B cell (primary cell): ENCODE measurements at regions not wholly inside any gene's neighbourhood (a gene's known extent, or its start where the extent isn't known, plus 50 kb on each side); places are given as distances from the start of the nearest gene placed in this dataset.
"Not testable (repeated sequence)": the region's sequence is repeated elsewhere in the genome, so short reads cannot be mapped to it uniquely, and the experiment has no call there.

Experiments used
- ATAC-seq: fragments of 200-7000 bp; cut with Tn5 transposase; one replicate; pipeline ENCODE4 v1.10.0; 2021; ENCODE audit warnings: low read depth, mild to moderate bottlenecking, moderate number of reproducible peaks, moderate library complexity
- CTCF ChIA-PET: fragments of 350-600 bp; sonication (Branson Sonifier 250); formaldehyde crosslinking; loops from one replicate; lab custom pipeline; 2021; ENCODE audit warnings: antibody characterized with exemption, inconsistent platforms; lab: Charles Lee
- POLR2A ChIA-PET: fragments of 350-600 bp; sonication (Branson Sonifier 250); formaldehyde crosslinking; loops from one replicate; lab custom pipeline; 2021; ENCODE audit warnings: antibody characterized with exemption; lab: Charles Lee
- DNase-seq: peaks from one replicate; pipeline ENCODE4 v3.0.0; 2013
- H2AFZ ChIP-seq: 2 replicates; pipeline ENCODE4 v1.6.1; 2012; ENCODE audit warnings: mild to moderate bottlenecking, low read depth, low read length; ENCODE audit not compliant: insufficient read depth, poor library complexity, severe bottlenecking
- H3K27ac ChIP-seq, 2 donors: 1 replicate in 1 of 2; 2 replicates in 1 of 2; pipeline ENCODE4 v1.5.1; 2012 to 2013; ENCODE audit warnings: low read length in 2 of 2, mild to moderate bottlenecking in 2 of 2, moderate library complexity in 1 of 2
- H3K27me3 ChIP-seq, 4 experiments: fragments of 200-600 bp in 1 of 4; sonication (generic) in 1 of 4; replicated peaks in 1 of 4; 1 replicate in 2 of 4; 2 replicates in 2 of 4; pipeline versions ENCODE4 v1.6.1 to v1.7.0; 2013 to 2016; ENCODE audit warnings: low read length in 3 of 4, mild to moderate bottlenecking in 2 of 4, mixed read lengths in 1 of 4, moderate library complexity in 1 of 4; ENCODE audit not compliant: insufficient read depth in 4 of 4, control insufficient read depth in 3 of 4; ENCODE audit errors: control extremely low read depth in 1 of 4
- H3K36me3 ChIP-seq, 2 experiments: replicated peaks in 1 of 2; 1 replicate in 1 of 2; 2 replicates in 1 of 2; pipeline versions ENCODE4 v1.6.1 to v1.7.1; 2013; ENCODE audit warnings: low read length in 1 of 2; ENCODE audit not compliant: insufficient read depth in 2 of 2, control insufficient read depth in 1 of 2; ENCODE audit errors: control extremely low read depth in 1 of 2, extremely low read depth in 1 of 2
- H3K4me1 ChIP-seq, 2 donors: fragments of 200-600 bp in 1 of 2; sonication (generic) in 1 of 2; 1 replicate in 1 of 2; 2 replicates in 1 of 2; pipeline versions ENCODE4 v1.5.1 to v1.6.1; 2013 to 2017; ENCODE audit warnings: low read length in 2 of 2; ENCODE audit not compliant: control insufficient read depth in 2 of 2, insufficient read depth in 2 of 2
- H3K4me2 ChIP-seq: replicated peaks from 2 replicates; pipeline ENCODE3; 2012; ENCODE audit warnings: mild to moderate bottlenecking, low read depth, low read length; ENCODE audit not compliant: poor library complexity, severe bottlenecking
- H3K4me3 ChIP-seq, 5 experiments: fragments of 200-600 bp in 1 of 5; sonication (generic) in 1 of 5; 1 replicate in 3 of 5; 2 replicates in 2 of 5; pipeline versions ENCODE4 v1.5.1 to v1.7.0; 2011 to 2016; ENCODE audit warnings: low read length in 4 of 5, mild to moderate bottlenecking in 4 of 5, low read depth in 2 of 5, control low read depth in 1 of 5, moderate library complexity in 1 of 5; ENCODE audit not compliant: insufficient read depth in 1 of 5; ENCODE audit errors: control extremely low read depth in 1 of 5, extremely low read depth in 1 of 5
- H3K79me2 ChIP-seq: fragments of 200-600 bp; sonication (generic); one replicate; pipeline ENCODE4 v1.6.0; 2016; ENCODE audit warnings: low read length; ENCODE audit not compliant: control insufficient read depth, insufficient read depth
- H3K9ac ChIP-seq: fragments of 200-600 bp; sonication (generic); 2 replicates; pipeline ENCODE4 v1.6.1; 2017; ENCODE audit warnings: mild to moderate bottlenecking, low read length, moderate library complexity
- H3K9me3 ChIP-seq, 3 donors: one replicate each; pipeline versions ENCODE4 v1.6.1 to v1.7.1; 2013; ENCODE audit warnings: low read length in 2 of 3; ENCODE audit not compliant: control insufficient read depth in 2 of 3, insufficient read depth in 1 of 3; ENCODE audit errors: control extremely low read depth in 1 of 3
- H4K20me1 ChIP-seq: 2 replicates; pipeline ENCODE4 v1.6.0; 2012; ENCODE audit warnings: mild to moderate bottlenecking, low read length; ENCODE audit not compliant: insufficient read depth, control insufficient read depth, poor library complexity, severe bottlenecking
- H3K27ac Mint-ChIP-seq: one replicate; pipeline ENCODE4 v1.8.0; 2021; ENCODE audit warnings: mixed read lengths
- H3K27me3 Mint-ChIP-seq: one replicate; pipeline ENCODE4 v1.8.0; 2021; ENCODE audit warnings: mixed read lengths
- H3K4me1 Mint-ChIP-seq: one replicate; pipeline ENCODE4 v1.8.0; 2021; ENCODE audit warnings: mixed read lengths
- H3K4me3 Mint-ChIP-seq: one replicate; pipeline ENCODE4 v1.8.0; 2021; ENCODE audit warnings: mixed read lengths
- H3K9me3 Mint-ChIP-seq: one replicate; pipeline ENCODE4 v1.8.0; 2022; ENCODE audit warnings: mixed read lengths; ENCODE audit not compliant: insufficient read depth
- EZH2 ChIP-seq: IDR thresholded peaks from 2 replicates; pipeline ENCODE4 v1.6.1; 2012; ENCODE audit warnings: borderline replicate concordance, low read depth, mild to moderate bottlenecking, moderate library complexity, low read length; ENCODE audit not compliant: insufficient read depth, poor library complexity, severe bottlenecking
- WGBS: methylation state at CpG from one replicate; pipeline ENCODE4 v1.1.5; 2013; ENCODE audit warnings: missing lambda C conversion rate; ENCODE audit not compliant: insufficient coverage; 5-methylcytosine and 5-hydroxymethylcytosine counted together
- intact Hi-C: fragments of 100-400 bp; cut with micrococcal nuclease; formaldehyde crosslinking; loops from one replicate; pipeline ENCODE4 v1.10.0; 2022
- TF ChIP-seq, protein P1 (sequence below): fragments of 200-600 bp; IDR thresholded peaks from one replicate; pipeline ENCODE4 v1.8.0; 2022; ENCODE audit warnings: antibody characterized with exemption, mild to moderate bottlenecking

DNA sequence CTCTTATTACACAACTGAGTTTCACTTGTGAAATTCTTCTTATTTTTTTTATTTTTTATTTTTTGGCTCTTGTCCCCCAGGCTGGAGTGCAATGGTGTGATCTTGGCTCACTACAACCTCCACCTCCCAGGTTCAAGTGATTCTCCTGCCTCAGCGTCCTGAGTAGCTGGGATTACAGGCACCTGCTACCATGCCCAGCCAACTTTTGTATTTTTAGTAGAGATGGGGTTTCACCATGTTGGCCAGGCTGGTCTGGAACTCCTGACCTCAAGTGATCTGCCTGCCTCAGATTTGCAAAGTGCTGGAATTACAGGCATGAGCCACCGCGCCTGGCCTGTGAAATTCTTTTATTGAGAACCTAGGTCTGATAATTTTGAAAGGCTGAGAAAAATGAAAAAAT is 688.3 kb upstream of the CA10 start:
- H3K27ac Mint-ChIP-seq, H3K4me2 ChIP-seq, POLR2A ChIA-PET, intact Hi-C loops, DNase-seq, H3K27me3 ChIP-seq, H3K79me2 ChIP-seq, H3K9me3 Mint-ChIP-seq, H3K9ac ChIP-seq, CTCF ChIA-PET, H2AFZ ChIP-seq, H3K36me3 ChIP-seq, H3K4me1 Mint-ChIP-seq, ATAC-seq, H3K27ac ChIP-seq, H3K9me3 ChIP-seq, H4K20me1 ChIP-seq, H3K4me1 ChIP-seq, H3K27me3 Mint-ChIP-seq, H3K4me3 Mint-ChIP-seq, H3K4me3 ChIP-seq: not testable (repeated sequence)
- WGBS, result no CpG with 5 or more reads among the region's 3 CpGs

DNA sequence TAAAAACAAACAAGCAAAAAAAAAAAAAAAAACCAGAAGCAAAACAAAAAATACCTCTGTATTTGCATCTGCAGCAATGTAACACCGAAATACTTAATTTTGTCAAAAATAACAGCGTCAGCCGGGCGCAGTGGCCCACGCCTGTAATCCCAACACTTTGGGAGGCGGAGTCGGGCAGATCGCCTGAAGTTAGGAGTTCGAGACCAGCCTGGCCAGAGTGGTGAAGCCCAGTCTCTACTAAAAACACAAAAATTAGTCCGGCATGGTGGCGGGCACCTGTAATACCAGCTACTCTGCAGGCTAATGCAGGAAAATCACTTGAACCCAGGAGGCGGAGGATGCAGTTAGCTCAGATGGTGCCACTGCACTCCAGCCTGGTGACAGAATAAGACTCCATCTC is 683.5 kb upstream of the CA10 start:
- no peak for DNase-seq
- Histone ChIP-seq H3K36me3 (no peaks in the 10 kb centered on the region), H3K4me2 (no peak overlapping the region), H3K4me3 (no peak overlapping the region), H3K79me2 (no peaks in the 10 kb centered on the region), H3K27me3 (no peaks in the 10 kb centered on the region), H3K4me1 (no peaks in the 10 kb centered on the region), H3K9me3 (no peaks in the 10 kb centered on the region), H3K27ac (no peak overlapping the region), H3K9ac (no peak overlapping the region), H4K20me1 (no peaks in the 10 kb centered on the region), H2AFZ (no peak overlapping the region)
- Mint-ChIP-seq H3K9me3 (peaks cover 20% of the 10 kb centered on the region), H3K4me1 (no peaks in the 10 kb centered on the region), H3K27me3 (no peaks in the 10 kb centered on the region), H3K27ac (no peak overlapping the region), H3K4me3 (no peak overlapping the region)
- intact Hi-C loops, result no loop called here
- TF ChIP-seq, protein P1, sequence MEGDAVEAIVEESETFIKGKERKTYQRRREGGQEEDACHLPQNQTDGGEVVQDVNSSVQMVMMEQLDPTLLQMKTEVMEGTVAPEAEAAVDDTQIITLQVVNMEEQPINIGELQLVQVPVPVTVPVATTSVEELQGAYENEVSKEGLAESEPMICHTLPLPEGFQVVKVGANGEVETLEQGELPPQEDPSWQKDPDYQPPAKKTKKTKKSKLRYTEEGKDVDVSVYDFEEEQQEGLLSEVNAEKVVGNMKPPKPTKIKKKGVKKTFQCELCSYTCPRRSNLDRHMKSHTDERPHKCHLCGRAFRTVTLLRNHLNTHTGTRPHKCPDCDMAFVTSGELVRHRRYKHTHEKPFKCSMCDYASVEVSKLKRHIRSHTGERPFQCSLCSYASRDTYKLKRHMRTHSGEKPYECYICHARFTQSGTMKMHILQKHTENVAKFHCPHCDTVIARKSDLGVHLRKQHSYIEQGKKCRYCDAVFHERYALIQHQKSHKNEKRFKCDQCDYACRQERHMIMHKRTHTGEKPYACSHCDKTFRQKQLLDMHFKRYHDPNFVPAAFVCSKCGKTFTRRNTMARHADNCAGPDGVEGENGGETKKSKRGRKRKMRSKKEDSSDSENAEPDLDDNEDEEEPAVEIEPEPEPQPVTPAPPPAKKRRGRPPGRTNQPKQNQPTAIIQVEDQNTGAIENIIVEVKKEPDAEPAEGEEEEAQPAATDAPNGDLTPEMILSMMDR, result no peak
- TF ChIP-seq EZH2, result no peak
- WGBS, result 95% methylated on average over 12 of the region's 12 CpGs
- CTCF ChIA-PET, result no interaction called here
- POLR2A ChIA-PET, result no interaction called here
- no peak for ATAC-seq
